Natural killer cell (primary cell): ENCODE measurements at regions not wholly inside any gene's neighbourhood (a gene's known extent, or its start where the extent isn't known, plus 50 kb on each side); places are given as distances from the start of the nearest gene placed in this dataset.

Source experiments
- ATAC-seq, 3 donors: fragments of 150-1000 bp in 2 of 3; fragments of 200-7000 bp in 1 of 3; cut with Tn5 transposase; 1 replicate in 1 of 3; 2 replicates in 2 of 3; pipeline ENCODE4 v1.10.0; 2021; ENCODE audit warnings: mild to moderate bottlenecking in 2 of 3, moderate library complexity in 2 of 3
- DNase-seq, 2 donors: peaks; one replicate each; pipeline versions ENCODE4 v3.0.0 to v3.0.0-alpha.2; 2013 to 2021; ENCODE audit warnings: mixed read lengths in 1 of 2
- H3K27ac ChIP-seq: one replicate; pipeline ENCODE4 v1.5.1; 2013; ENCODE audit warnings: mild to moderate bottlenecking, low read length
- H3K27me3 ChIP-seq: one replicate; pipeline ENCODE4 v1.6.1; 2013; ENCODE audit warnings: low read length; ENCODE audit not compliant: control insufficient read depth, insufficient read depth
- H3K36me3 ChIP-seq: one replicate; pipeline ENCODE4 v1.6.1; 2013; ENCODE audit warnings: low read length; ENCODE audit not compliant: control insufficient read depth, insufficient read depth
- H3K4me1 ChIP-seq: one replicate; pipeline ENCODE4 v1.6.1; 2013; ENCODE audit warnings: low read length; ENCODE audit not compliant: control insufficient read depth, insufficient read depth
- H3K4me3 ChIP-seq: one replicate; pipeline ENCODE4 v1.5.1; 2013; ENCODE audit warnings: low read length
- H3K9me3 ChIP-seq: one replicate; pipeline ENCODE4 v1.6.1; 2013; ENCODE audit warnings: low read length; ENCODE audit not compliant: control insufficient read depth, insufficient read depth
- H3K27ac Mint-ChIP-seq, 2 donors: one replicate each; pipeline ENCODE4 v1.8.0; 2022; ENCODE audit warnings: mild to moderate bottlenecking in 2 of 2, mixed read lengths in 2 of 2, moderate library complexity in 1 of 2
- H3K27me3 Mint-ChIP-seq, 2 donors: one replicate each; pipeline ENCODE4 v1.8.0; 2022; ENCODE audit warnings: low read depth in 2 of 2, mixed read lengths in 2 of 2
- H3K36me3 Mint-ChIP-seq: one replicate; pipeline ENCODE4 v1.8.0; 2022; ENCODE audit warnings: mixed read lengths
- H3K4me1 Mint-ChIP-seq, 2 donors: one replicate each; pipeline ENCODE4 v1.8.0; 2022; ENCODE audit warnings: mixed read lengths in 2 of 2
- H3K4me3 Mint-ChIP-seq: one replicate; pipeline ENCODE4 v1.8.0; 2022; ENCODE audit warnings: mild to moderate bottlenecking, moderate library complexity, mixed read lengths
- H3K9me3 Mint-ChIP-seq, 2 donors: one replicate each; pipeline ENCODE4 v1.8.0; 2022; ENCODE audit warnings: mixed read lengths in 2 of 2
- WGBS: methylation state at CpG from one replicate; pipeline ENCODE4 v1.1.7; 2013; ENCODE audit warnings: missing lambda C conversion rate; ENCODE audit not compliant: insufficient coverage; 5-methylcytosine and 5-hydroxymethylcytosine counted together
- intact Hi-C: fragments of 100-400 bp; cut with micrococcal nuclease; formaldehyde crosslinking; loops from one replicate; pipeline ENCODE4 v1.14.2; 2022
- TF ChIP-seq, protein P1 (sequence below): fragments of 200-600 bp; IDR thresholded peaks from one replicate; pipeline ENCODE4 v1.8.0; 2022; ENCODE audit warnings: antibody characterized with exemption

DNA sequence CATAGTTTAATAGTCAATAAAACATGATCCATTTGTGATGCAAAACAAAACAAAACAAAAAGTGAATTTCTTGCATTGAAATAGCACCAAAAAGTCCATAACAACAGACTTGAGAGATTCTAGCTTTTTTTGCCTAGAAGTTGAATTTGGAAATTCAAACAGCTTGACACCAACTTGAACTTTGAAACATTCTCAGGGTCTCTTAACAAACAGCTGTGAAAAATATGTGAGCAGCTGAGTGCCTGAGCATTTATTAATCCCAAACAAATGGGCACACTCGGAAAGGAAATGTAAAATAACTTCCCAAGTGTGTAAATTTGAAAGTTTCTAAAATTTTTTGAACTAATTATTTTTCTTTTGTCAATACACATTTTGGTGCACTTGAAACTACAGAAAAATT is 56.0 kb upstream of the HMHB1 start:
- H3K9me3 Mint-ChIP-seq, result no peaks in the 10 kb centered on the region

DNA sequence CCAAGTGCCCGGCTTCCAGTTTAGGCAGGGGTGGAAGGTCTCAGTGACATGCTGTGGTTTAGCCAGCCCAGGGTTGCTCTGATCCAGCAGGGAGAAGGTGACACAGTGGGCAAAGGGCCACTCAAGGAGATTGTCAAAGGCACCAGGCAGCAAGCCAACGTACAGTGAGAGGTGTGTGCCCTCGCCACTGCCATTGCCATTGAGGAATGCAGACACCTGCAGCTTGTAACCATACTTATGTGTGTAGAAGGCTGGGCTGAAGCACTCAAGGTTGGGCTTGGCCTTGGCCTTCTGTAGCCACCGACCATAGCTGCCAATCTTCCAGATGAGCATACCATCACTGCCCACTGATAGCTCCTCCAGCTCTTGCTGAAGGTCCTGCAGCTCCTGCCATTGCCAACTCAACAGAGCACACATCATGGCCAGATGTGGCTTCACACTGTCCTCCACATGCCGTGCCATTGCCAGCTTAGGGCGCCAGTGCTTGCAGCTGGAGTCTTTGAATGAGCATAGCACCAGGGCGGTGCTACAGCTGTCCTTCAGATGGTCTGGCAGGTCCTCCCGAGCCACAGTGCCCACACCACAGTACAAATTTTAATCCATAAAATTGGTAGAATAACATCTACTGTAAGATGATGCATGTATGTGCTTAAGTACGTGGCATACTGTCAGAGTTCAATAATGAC is 59.7 kb upstream of the HMHB1 start:
- no peak for DNase-seq
- no peaks in the 10 kb centered on the region for H3K36me3 Mint-ChIP-seq
- H3K27me3 Mint-ChIP-seq, result peaks cover 5 to 11% of the 10 kb centered on the region in 2 donors
- H3K4me3 Mint-ChIP-seq, result no peak overlapping the region
- no peaks in the 10 kb centered on the region for H3K4me1 Mint-ChIP-seq
- no peak overlapping the region for H3K4me3 ChIP-seq
- H3K4me1 ChIP-seq, result no peaks in the 10 kb centered on the region
- H3K27ac ChIP-seq, result no peak overlapping the region
- H3K9me3 Mint-ChIP-seq, result no peaks in the 10 kb centered on the region
- H3K27me3 ChIP-seq, result no peaks in the 10 kb centered on the region
- intact Hi-C loops, result no loop called here
- no peak overlapping the region for H3K27ac Mint-ChIP-seq
- ATAC-seq, result no peak
- TF ChIP-seq, protein P1, sequence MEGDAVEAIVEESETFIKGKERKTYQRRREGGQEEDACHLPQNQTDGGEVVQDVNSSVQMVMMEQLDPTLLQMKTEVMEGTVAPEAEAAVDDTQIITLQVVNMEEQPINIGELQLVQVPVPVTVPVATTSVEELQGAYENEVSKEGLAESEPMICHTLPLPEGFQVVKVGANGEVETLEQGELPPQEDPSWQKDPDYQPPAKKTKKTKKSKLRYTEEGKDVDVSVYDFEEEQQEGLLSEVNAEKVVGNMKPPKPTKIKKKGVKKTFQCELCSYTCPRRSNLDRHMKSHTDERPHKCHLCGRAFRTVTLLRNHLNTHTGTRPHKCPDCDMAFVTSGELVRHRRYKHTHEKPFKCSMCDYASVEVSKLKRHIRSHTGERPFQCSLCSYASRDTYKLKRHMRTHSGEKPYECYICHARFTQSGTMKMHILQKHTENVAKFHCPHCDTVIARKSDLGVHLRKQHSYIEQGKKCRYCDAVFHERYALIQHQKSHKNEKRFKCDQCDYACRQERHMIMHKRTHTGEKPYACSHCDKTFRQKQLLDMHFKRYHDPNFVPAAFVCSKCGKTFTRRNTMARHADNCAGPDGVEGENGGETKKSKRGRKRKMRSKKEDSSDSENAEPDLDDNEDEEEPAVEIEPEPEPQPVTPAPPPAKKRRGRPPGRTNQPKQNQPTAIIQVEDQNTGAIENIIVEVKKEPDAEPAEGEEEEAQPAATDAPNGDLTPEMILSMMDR, result no peak
- H3K9me3 ChIP-seq, result no peaks in the 10 kb centered on the region
- WGBS, result 95% methylated on average over 7 of the region's 9 CpGs
- no peaks in the 10 kb centered on the region for H3K36me3 ChIP-seq

More for the DNA sequence above, 56.0 kb upstream of the HMHB1 start:
- TF ChIP-seq, protein P1, result no peak
- no peaks in the 10 kb centered on the region for H3K9me3 ChIP-seq
- no peaks in the 10 kb centered on the region for H3K27me3 ChIP-seq
- no peak overlapping the region for H3K27ac ChIP-seq
- DNase-seq (no peak), ATAC-seq (no peak)
- no CpG with 5 or more reads among the region's 1 CpG for WGBS
- H3K27ac Mint-ChIP-seq, result no peak overlapping the region
- intact Hi-C loops, result no loop called here
- no peaks in the 10 kb centered on the region for H3K36me3 Mint-ChIP-seq
- H3K27me3 Mint-ChIP-seq, result peaks cover 4 to 5% of the 10 kb centered on the region in 2 donors
- no peak overlapping the region for H3K4me3 ChIP-seq
- no peaks in the 10 kb centered on the region for H3K36me3 ChIP-seq
- no peaks in the 10 kb centered on the region for H3K4me1 ChIP-seq
- H3K4me3 Mint-ChIP-seq, result no peak overlapping the region
- H3K4me1 Mint-ChIP-seq, result no peaks in the 10 kb centered on the region

DNA sequence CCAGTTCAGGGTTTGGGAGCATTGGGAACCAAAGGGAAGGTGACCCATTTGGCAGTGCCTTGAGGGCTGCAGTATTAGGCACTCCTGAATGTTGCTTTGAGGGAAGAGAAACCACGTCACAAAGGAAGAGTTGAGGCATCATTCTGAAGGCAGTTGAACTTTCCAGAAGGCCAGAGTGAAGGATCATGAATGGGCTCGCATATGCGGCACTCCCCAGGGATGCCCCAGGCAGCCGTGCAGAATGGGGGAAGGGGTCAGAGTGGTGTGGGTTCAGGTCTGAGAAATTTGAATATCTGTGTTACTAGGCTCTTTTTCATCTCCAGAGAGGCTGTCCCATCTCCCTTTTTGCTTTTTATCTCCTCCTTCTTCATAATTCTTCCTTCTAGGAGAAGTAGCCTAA is 60.6 kb upstream of the HMHB1 start:
- H3K27me3 ChIP-seq, result no peaks in the 10 kb centered on the region
- no peaks in the 10 kb centered on the region for H3K36me3 ChIP-seq
- no peak for ATAC-seq
- H3K4me1 ChIP-seq, result no peaks in the 10 kb centered on the region
- no peak overlapping the region for H3K4me3 Mint-ChIP-seq
- peaks cover 5 to 11% of the 10 kb centered on the region in 2 donors for H3K27me3 Mint-ChIP-seq
- no peaks in the 10 kb centered on the region for H3K4me1 Mint-ChIP-seq
- TF ChIP-seq, protein P1, result no peak
- no peak overlapping the region for H3K4me3 ChIP-seq
- DNase-seq, result no peak
- intact Hi-C loops, result no loop called here
- H3K27ac ChIP-seq, result no peak overlapping the region
- H3K9me3 ChIP-seq, result no peaks in the 10 kb centered on the region
- no peak overlapping the region for H3K27ac Mint-ChIP-seq
- H3K36me3 Mint-ChIP-seq, result no peaks in the 10 kb centered on the region
- H3K9me3 Mint-ChIP-seq, result no peaks in the 10 kb centered on the region
- 89% methylated on average over 4 of the region's 4 CpGs for WGBS

DNA sequence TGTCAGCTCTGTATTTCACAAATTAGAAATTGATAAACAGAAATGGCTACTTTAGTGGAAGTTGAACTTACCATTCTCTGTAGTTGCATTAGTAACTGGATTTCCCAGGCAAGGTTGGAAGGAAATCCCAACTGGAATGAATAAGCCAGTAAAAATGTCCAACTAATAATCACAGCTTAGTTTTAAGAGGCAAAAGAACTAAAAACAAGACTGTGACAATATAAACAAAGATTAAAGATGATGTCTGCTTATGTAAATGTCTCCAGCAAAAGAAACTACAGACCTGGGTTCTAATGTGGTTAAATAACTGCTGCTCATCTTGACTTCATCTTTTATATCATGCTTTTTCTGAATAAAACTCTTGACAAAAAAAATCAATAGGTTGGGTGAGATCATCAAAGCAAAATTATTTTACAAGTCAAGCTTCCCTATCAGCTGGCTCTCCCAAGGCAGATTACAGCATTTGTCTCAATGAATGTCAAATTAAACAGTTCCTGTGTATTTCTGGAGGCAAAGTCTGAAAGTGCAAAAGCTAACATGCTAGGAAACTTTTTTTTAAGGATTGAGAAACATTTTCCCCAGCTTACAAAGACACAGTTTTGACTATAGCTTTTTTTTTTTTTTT is 62.3 kb upstream of the HMHB1 start:
- intact Hi-C loops, result no loop called here
- no peak for ATAC-seq
- no peaks in the 10 kb centered on the region for H3K36me3 ChIP-seq
- H3K27ac ChIP-seq, result no peak overlapping the region
- TF ChIP-seq, protein P1, result no peak
- peaks cover 5 to 11% of the 10 kb centered on the region in 2 donors for H3K27me3 Mint-ChIP-seq
- no peaks in the 10 kb centered on the region for H3K27me3 ChIP-seq
- no peaks in the 10 kb centered on the region for H3K4me1 ChIP-seq
- no peak for DNase-seq
- H3K27ac Mint-ChIP-seq, result no peak overlapping the region
- no peaks in the 10 kb centered on the region for H3K4me1 Mint-ChIP-seq
- no peaks in the 10 kb centered on the region for H3K9me3 Mint-ChIP-seq
- H3K36me3 Mint-ChIP-seq, result no peaks in the 10 kb centered on the region
- H3K4me3 ChIP-seq, result no peak overlapping the region
- no peak overlapping the region for H3K4me3 Mint-ChIP-seq
- no peaks in the 10 kb centered on the region for H3K9me3 ChIP-seq
